ENCODE measurements at regions not wholly inside any gene's neighbourhood (a gene's known extent, or its start where the extent isn't known, plus 50 kb on each side); places are given as distances from the start of the nearest gene placed in this dataset.

GRCh38 chr14:71773898-71774481 is 158.2 kb upstream of the RGS6 start:
- Histone ChIP-seq H3K36me3 (ENCODE audit: control insufficient read depth in 4 of 4, insufficient read depth in 3 of 4, low read depth in 1 of 4, low read length in 3 of 4) (no peaks in the 10 kb centered on the region), H3K9me3 (ENCODE audit: control insufficient read depth in 4 of 4, low read length in 3 of 4) (no peaks in the 10 kb centered on the region), H3K27me3 (ENCODE audit: control insufficient read depth in 4 of 4, insufficient read depth in 4 of 4, low read length in 3 of 4) (no peaks in the 10 kb centered on the region), H3K27ac (ENCODE audit: low read depth in 1 of 2, low read length in 2 of 2) (no peak overlapping the region), H3K4me3 (ENCODE audit: low read depth in 1 of 3, low read length in 3 of 3) (no peak overlapping the region), H3K4me1 (ENCODE audit: control insufficient read depth in 4 of 4, insufficient read depth in 4 of 4, low read length in 3 of 4) (no peaks in the 10 kb centered on the region), H3K9ac (ENCODE audit: low read depth in 1 of 2, low read length in 2 of 2) (no peak overlapping the region)
- WGBS = 77% methylated on average over 3 of the region's 3 CpGs
- TF ChIP-seq REST (IDR thresholded peaks at IDR 0.05) (no peak), SP1 (IDR thresholded peaks at IDR 0.05) (no peak), RAD21 (IDR thresholded peaks at IDR 0.05) (no peak), JUND (IDR thresholded peaks at IDR 0.05) (no peak), CTCF (IDR thresholded peaks at IDR 0.05; ENCODE audit: low read depth, low read length, missing input control) (no peak), NR2F2 (IDR thresholded peaks at IDR 0.05) (no peak), HNF4A (conservative IDR thresholded peaks at IDR 0.05) (no peak), TAF1 (conservative IDR thresholded peaks at IDR 0.05) (no peak), RXRA (IDR thresholded peaks at IDR 0.05) (no peak), GABPA (IDR thresholded peaks at IDR 0.05 in 1 of 2, conservative IDR thresholded peaks at IDR 0.05 in 1 of 2) (no peak), FOXA1 (IDR thresholded peaks at IDR 0.05) (no peak), FOXA2 (IDR thresholded peaks at IDR 0.05) (no peak), YY1 (IDR thresholded peaks at IDR 0.05) (no peak), EGR1 (IDR thresholded peaks at IDR 0.05; ENCODE audit: low read depth in 2 of 2) (no peak)
- TF ChIP-seq, protein P1, sequence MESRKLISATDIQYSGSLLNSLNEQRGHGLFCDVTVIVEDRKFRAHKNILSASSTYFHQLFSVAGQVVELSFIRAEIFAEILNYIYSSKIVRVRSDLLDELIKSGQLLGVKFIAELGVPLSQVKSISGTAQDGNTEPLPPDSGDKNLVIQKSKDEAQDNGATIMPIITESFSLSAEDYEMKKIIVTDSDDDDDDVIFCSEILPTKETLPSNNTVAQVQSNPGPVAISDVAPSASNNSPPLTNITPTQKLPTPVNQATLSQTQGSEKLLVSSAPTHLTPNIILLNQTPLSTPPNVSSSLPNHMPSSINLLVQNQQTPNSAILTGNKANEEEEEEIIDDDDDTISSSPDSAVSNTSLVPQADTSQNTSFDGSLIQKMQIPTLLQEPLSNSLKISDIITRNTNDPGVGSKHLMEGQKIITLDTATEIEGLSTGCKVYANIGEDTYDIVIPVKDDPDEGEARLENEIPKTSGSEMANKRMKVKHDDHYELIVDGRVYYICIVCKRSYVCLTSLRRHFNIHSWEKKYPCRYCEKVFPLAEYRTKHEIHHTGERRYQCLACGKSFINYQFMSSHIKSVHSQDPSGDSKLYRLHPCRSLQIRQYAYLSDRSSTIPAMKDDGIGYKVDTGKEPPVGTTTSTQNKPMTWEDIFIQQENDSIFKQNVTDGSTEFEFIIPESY (IDR thresholded peaks at IDR 0.05) = no peak
- TF ChIP-seq, protein P2, sequence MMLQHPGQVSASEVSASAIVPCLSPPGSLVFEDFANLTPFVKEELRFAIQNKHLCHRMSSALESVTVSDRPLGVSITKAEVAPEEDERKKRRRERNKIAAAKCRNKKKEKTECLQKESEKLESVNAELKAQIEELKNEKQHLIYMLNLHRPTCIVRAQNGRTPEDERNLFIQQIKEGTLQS (IDR thresholded peaks at IDR 0.05) = no peak
- TF ChIP-seq, protein P3, sequence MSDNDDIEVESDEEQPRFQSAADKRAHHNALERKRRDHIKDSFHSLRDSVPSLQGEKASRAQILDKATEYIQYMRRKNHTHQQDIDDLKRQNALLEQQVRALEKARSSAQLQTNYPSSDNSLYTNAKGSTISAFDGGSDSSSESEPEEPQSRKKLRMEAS (IDR thresholded peaks at IDR 0.05) = no peak
- DNase-seq (ENCODE audit: low spot score) = no peak
